Neutrophil (primary cell): ENCODE measurements at regions not wholly inside any gene's neighbourhood (a gene's known extent, or its start where the extent isn't known, plus 50 kb on each side); places are given as distances from the start of the nearest gene placed in this dataset.

Experiments used
- H3K27ac ChIP-seq: fragments of 200-600 bp; sonication (generic); 2 replicates; pipeline ENCODE4 v1.5.1; 2016; ENCODE audit warnings: mild to moderate bottlenecking, moderate library complexity
- H3K27me3 ChIP-seq: fragments of 200-600 bp; sonication (generic); 2 replicates; pipeline ENCODE4 v1.6.0; 2016; ENCODE audit warnings: mild to moderate bottlenecking
- H3K36me3 ChIP-seq: fragments of 200-600 bp; sonication (generic); 2 replicates; pipeline ENCODE4 v1.5.1; 2017
- H3K4me1 ChIP-seq, 2 experiments: fragments of 200-600 bp in 1 of 2; sonication (generic) in 1 of 2; 1 replicate in 1 of 2; 2 replicates in 1 of 2; pipeline versions ENCODE4 v1.5.1 to v1.6.1; 2013 to 2016; ENCODE audit warnings: low read depth in 1 of 2, low read length in 1 of 2, mild to moderate bottlenecking in 1 of 2, moderate library complexity in 1 of 2; ENCODE audit not compliant: control insufficient read depth in 1 of 2, insufficient read depth in 1 of 2
- H3K4me3 ChIP-seq, 2 experiments: fragments of 200-600 bp in 1 of 2; sonication (generic) in 1 of 2; 1 replicate in 1 of 2; 2 replicates in 1 of 2; pipeline ENCODE4 v1.5.1; 2013 to 2016; ENCODE audit warnings: low read depth in 1 of 2, low read length in 1 of 2, mild to moderate bottlenecking in 1 of 2, moderate library complexity in 1 of 2
- H3K9me3 ChIP-seq: fragments of 200-600 bp; sonication (generic); 2 replicates; pipeline ENCODE4 v1.5.1; 2016
- TF ChIP-seq, protein P1 (sequence below): fragments of 200-600 bp; sonication (generic); IDR thresholded peaks from 2 replicates; pipeline ENCODE4 v1.5.1; 2016; ENCODE audit warnings: antibody characterized with exemption

DNA sequence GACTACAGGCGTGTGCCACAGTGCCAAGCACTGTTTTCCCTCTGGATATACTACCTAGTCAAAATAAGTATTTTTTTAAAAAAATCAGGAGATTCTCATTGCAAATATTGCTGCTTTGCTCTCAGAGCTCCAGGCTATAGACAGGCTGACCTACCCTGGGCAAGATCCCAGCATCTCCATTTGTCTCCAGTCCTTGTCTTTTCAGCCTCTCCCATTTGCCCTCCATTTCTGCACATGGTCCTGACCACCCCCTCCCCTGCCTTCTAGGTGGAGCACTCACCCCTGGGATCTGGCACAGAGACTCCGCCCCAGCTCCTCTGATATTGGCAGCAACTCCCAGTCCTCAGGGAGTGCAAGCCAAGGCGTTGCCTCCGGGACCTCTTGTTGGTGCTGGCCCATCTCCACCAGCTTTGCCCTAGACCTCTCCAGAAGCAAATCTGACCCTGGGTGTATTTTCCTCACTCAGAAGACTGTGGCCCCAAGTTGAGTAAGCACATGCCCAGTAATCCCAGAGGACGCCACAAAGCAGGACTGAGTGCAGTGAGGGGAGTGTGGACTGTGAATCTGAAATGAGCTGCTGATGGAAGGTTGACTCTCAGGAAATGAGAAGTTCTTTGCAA is 120.6 kb downstream of the MTPAP start:
- no peaks in the 10 kb centered on the region for H3K9me3 ChIP-seq
- no peaks in the 10 kb centered on the region for H3K4me1 ChIP-seq
- H3K36me3 ChIP-seq: no peaks in the 10 kb centered on the region
- no peak overlapping the region for H3K27ac ChIP-seq
- no peaks in the 10 kb centered on the region for H3K27me3 ChIP-seq
- TF ChIP-seq, protein P1, sequence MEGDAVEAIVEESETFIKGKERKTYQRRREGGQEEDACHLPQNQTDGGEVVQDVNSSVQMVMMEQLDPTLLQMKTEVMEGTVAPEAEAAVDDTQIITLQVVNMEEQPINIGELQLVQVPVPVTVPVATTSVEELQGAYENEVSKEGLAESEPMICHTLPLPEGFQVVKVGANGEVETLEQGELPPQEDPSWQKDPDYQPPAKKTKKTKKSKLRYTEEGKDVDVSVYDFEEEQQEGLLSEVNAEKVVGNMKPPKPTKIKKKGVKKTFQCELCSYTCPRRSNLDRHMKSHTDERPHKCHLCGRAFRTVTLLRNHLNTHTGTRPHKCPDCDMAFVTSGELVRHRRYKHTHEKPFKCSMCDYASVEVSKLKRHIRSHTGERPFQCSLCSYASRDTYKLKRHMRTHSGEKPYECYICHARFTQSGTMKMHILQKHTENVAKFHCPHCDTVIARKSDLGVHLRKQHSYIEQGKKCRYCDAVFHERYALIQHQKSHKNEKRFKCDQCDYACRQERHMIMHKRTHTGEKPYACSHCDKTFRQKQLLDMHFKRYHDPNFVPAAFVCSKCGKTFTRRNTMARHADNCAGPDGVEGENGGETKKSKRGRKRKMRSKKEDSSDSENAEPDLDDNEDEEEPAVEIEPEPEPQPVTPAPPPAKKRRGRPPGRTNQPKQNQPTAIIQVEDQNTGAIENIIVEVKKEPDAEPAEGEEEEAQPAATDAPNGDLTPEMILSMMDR: no peak
- H3K4me3 ChIP-seq: no peak overlapping the region

DNA sequence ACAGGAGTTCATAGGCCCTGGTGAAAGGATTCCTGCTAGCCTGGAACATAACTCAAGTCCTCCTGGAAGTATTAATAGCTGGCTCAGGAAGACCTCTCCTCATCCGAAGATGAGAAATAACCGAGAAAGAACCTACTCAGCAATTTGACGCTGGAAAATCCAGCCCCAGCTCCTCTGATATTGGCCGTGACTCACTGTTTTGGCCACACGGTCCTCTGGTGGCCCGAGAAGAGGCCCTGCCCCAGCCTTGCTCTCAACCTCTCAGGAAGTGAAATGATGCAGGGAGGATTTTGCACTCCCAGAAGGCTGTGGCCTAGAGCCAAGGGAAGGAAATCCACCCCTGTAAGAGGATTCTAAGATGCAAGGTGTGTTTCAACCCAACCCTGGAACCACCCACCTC is 121.6 kb downstream of the MTPAP start:
- no peaks in the 10 kb centered on the region for H3K27me3 ChIP-seq
- H3K4me3 ChIP-seq: no peak overlapping the region
- TF ChIP-seq, protein P1: no peak
- H3K4me1 ChIP-seq: no peaks in the 10 kb centered on the region
- no peaks in the 10 kb centered on the region for H3K9me3 ChIP-seq
- H3K27ac ChIP-seq: no peak overlapping the region
- H3K36me3 ChIP-seq: no peaks in the 10 kb centered on the region

DNA sequence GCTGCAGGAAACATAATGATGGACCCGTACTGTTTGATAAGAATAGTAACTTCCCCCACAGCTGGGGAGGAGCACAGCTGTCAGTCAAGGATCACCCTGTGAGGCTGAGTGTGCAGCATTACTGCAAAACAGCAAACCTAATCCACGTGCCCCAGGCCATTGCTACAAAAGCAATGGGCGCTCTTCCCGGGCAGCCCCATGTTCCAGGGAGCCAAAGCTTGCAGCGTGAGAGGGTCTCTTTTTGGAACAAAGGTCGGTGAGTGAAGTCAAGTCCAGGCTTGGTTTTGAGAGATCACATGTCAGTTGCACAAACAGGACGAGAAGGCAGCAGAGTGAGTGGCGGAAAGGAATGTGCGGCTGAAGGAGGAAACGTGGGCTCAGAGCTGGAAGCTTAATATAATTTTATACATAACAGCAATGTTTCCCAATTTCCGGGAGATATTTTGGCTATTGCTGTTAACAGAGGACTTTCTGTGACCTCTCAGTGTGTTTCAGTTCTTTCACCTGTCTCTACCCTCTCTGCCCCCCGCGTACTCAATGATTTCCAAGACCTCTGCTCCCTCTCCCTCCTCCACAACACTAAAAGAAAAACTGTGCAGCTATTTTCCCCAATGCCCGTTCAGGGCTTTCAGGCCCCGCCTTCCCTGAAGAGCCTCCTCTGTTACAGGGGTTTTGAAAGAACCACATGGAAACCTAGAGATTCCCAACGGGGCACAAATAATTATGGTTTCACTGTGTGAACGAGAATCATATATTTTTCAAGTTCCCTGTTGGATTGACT is 128.9 kb downstream of the MTPAP start:
- Histone ChIP-seq H3K36me3 (no peaks in the 10 kb centered on the region), H3K27me3 (no peaks in the 10 kb centered on the region), H3K4me3 (peak overlapping the region in 1 of 2 experiments; percentile 1), H3K27ac (no peak overlapping the region), H3K9me3 (no peaks in the 10 kb centered on the region), H3K4me1 (peaks cover 10 to 15% of the 10 kb centered on the region in 2 experiments)
- TF ChIP-seq, protein P1: no peak

DNA sequence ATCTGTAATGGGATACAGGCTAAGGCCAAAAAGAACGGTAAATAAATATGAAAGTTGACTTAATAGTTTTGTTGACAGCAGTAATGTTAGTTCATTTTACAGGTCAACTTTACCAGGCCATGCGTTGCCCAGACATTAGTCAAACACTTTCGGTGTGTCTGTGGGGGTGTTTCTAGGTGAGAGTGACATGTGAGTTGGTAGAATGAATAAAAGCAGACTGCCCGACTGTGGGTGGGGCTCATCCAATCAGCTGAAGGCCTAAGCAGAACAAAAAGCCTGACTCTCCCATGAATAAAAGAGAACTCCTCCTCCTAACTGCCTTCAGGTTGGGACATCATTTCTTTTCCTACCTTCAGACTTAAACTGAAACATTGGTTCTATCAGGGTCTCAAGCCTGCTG is 132.3 kb downstream of the MTPAP start:
- no peaks in the 10 kb centered on the region for H3K27me3 ChIP-seq
- H3K4me1 ChIP-seq: peaks cover 10 to 15% of the 10 kb centered on the region in 2 experiments
- H3K36me3 ChIP-seq: no peaks in the 10 kb centered on the region
- no peak overlapping the region for H3K4me3 ChIP-seq
- TF ChIP-seq, protein P1: no peak
- H3K9me3 ChIP-seq: no peaks in the 10 kb centered on the region
- no peak overlapping the region for H3K27ac ChIP-seq

DNA sequence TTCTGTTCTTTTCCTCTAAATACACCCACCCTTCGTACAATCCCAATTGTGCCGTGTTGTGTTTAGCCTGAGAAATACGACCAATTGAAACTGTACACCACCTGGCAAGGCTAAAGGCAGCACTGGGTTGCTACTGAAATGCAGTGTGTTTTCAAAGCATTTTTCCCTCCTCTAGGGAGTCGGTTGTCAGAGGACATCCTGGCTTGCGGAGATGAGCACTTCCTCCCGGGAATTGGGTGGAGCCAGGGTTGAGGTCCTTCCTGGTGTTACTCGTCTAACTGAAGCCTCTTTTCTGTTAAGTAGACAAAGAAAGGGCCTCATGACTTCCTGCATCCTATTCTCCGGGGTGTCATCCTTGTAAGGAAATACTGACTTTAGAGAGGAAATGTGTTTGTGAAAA is 133.5 kb downstream of the MTPAP start:
- no peak overlapping the region for H3K4me3 ChIP-seq
- H3K4me1 ChIP-seq: peaks cover 9 to 11% of the 10 kb centered on the region in 2 experiments
- H3K36me3 ChIP-seq: no peaks in the 10 kb centered on the region
- H3K9me3 ChIP-seq: no peaks in the 10 kb centered on the region
- TF ChIP-seq, protein P1: no peak
- H3K27ac ChIP-seq: no peak overlapping the region
- H3K27me3 ChIP-seq: no peaks in the 10 kb centered on the region
